Uterus (tissue), 2 donors: ENCODE measurements at regions not wholly inside any gene's neighbourhood (a gene's known extent, or its start where the extent isn't known, plus 50 kb on each side); places are given as distances from the start of the nearest gene placed in this dataset.

ENCODE experiments used
- POLR2A ChIP-seq, 2 donors: fragments of 450-650 bp; IDR thresholded peaks; one replicate each; pipeline ENCODE4 v1.6.1; 2016; ENCODE audit warnings: antibody characterized with exemption in 2 of 2, mild to moderate bottlenecking in 1 of 2, moderate library complexity in 1 of 2
- TF ChIP-seq, protein P1 (sequence below), 4 experiments: fragments of 200-600 bp in 2 of 4; fragments of 450-650 bp in 2 of 4; sonication (generic) in 2 of 4; IDR thresholded peaks; one replicate each; pipeline ENCODE4 v1.5.1; 2016 to 2019; ENCODE audit warnings: antibody characterized with exemption in 4 of 4, mild to moderate bottlenecking in 2 of 4, moderate library complexity in 1 of 4

DNA sequence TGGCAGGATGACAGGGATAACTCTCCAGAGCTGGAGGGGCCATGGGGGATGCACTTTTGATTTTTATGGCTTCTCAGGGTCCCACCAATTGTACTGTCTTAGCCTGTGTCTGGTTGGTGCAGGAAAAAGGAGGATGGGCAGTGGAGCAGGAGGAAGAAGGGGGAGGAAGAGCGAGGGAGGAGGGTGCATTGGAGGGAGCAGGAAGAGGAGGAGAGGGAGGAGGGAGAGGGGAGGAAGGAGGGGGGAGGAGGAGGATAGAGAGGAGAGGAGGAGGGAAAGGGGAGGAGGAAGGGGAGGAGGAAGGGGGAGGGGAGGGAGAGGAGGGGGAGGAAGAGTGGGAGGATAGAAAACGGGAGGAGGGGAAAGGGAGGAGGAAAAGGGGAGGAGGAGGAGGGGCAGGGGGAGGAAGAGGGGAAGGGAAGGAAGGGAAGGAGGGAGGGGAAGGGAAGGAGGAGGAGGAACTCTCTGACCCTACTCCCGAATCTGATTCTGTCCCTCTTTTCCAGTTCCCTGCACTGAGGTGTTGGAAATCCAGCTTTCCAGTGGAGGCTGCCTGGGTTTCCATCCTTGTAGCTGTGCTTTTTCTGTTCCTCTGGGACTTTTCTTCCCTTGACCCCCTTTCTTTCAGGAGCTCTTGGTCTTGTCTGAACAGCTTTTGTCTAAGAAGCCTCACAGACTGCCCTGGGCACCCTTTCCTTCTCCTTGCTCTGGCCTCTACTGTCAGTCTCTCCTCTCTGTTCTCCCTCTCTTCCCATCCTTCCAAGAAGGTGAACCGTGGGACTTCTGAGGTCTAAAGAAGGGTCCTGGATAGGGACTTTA lies 149.4 kb downstream of the DHX35 start:
- TF ChIP-seq, protein P1, sequence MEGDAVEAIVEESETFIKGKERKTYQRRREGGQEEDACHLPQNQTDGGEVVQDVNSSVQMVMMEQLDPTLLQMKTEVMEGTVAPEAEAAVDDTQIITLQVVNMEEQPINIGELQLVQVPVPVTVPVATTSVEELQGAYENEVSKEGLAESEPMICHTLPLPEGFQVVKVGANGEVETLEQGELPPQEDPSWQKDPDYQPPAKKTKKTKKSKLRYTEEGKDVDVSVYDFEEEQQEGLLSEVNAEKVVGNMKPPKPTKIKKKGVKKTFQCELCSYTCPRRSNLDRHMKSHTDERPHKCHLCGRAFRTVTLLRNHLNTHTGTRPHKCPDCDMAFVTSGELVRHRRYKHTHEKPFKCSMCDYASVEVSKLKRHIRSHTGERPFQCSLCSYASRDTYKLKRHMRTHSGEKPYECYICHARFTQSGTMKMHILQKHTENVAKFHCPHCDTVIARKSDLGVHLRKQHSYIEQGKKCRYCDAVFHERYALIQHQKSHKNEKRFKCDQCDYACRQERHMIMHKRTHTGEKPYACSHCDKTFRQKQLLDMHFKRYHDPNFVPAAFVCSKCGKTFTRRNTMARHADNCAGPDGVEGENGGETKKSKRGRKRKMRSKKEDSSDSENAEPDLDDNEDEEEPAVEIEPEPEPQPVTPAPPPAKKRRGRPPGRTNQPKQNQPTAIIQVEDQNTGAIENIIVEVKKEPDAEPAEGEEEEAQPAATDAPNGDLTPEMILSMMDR (IDR thresholded peaks at IDR 0.05), result no peak
- TF ChIP-seq POLR2A (IDR thresholded peaks at IDR 0.05), result no peak
